GM18517 (cell line): ENCODE measurements at regions not wholly inside any gene's neighbourhood (a gene's known extent, or its start where the extent isn't known, plus 50 kb on each side); places are given as distances from the start of the nearest gene placed in this dataset.

Source experiments
- ATAC-seq: cut with Tn5 transposase; IDR thresholded peaks from one replicate; pipeline ENCODE4 v1.9.1; 2021; ENCODE audit warnings: mild to moderate bottlenecking, moderate library complexity; ENCODE audit not compliant: unreplicated experiment

GRCh38 chr13:48885027-48885395 is 90.7 kb upstream of the FNDC3A start:
- no peak for ATAC-seq

GRCh38 chr13:48888613-48889012 is 87.1 kb upstream of the FNDC3A start:
- no peak for ATAC-seq

- no peak for ATAC-seq
Observed at GRCh38 chr13:48890391-48890790, 85.3 kb upstream of the FNDC3A start.

GRCh38 chr13:48891586-48891985 is 84.1 kb upstream of the FNDC3A start:
- no peak for ATAC-seq

- peak; percentile 78 for ATAC-seq
Observed at GRCh38 chr13:48892053-48892687, 83.5 kb upstream of the FNDC3A start.

- ATAC-seq: no peak
Observed at GRCh38 chr13:48892688-48893075, 83.0 kb upstream of the FNDC3A start.

- ATAC-seq: no peak
Observed at GRCh38 chr13:48896312-48896711, 79.4 kb upstream of the FNDC3A start.

GRCh38 chr13:48901781-48902180 is 73.9 kb upstream of the FNDC3A start:
- no peak for ATAC-seq

GRCh38 chr13:48902368-48902767 is 73.3 kb upstream of the FNDC3A start:
- no peak for ATAC-seq

- no peak for ATAC-seq
Observed at GRCh38 chr13:48904668-48905290, 70.9 kb upstream of the FNDC3A start.

- ATAC-seq: no peak
Observed at GRCh38 chr13:48906200-48906599, 69.5 kb upstream of the FNDC3A start.

GRCh38 chr13:48908381-48909055 is 67.2 kb upstream of the FNDC3A start:
- ATAC-seq: no peak

- no peak for ATAC-seq
Observed at GRCh38 chr13:48909056-48909389, 66.7 kb upstream of the FNDC3A start.

- no peak for ATAC-seq
Observed at GRCh38 chr13:48910686-48911085, 65.0 kb upstream of the FNDC3A start.

GRCh38 chr13:48919751-48920150 is 56.0 kb upstream of the FNDC3A start:
- ATAC-seq: no peak

GRCh38 chr13:48920730-48921129 is 55.0 kb upstream of the FNDC3A start:
- ATAC-seq: no peak

- ATAC-seq: no peak
Observed at GRCh38 chr13:48923376-48923775, 52.3 kb upstream of the FNDC3A start.

- no peak for ATAC-seq
Observed at GRCh38 chr13:48925001-48925400, 50.7 kb upstream of the FNDC3A start.
